Tibial nerve (tissue), 4 donors: ENCODE measurements at regions not wholly inside any gene's neighbourhood (a gene's known extent, or its start where the extent isn't known, plus 50 kb on each side); places are given as distances from the start of the nearest gene placed in this dataset.

Experiments used
- DNase-seq, 2 donors: peaks; one replicate each; pipeline ENCODE4 v3.0.0-alpha.2; 2019; ENCODE audit warnings: low spot score in 2 of 2
- H3K27ac ChIP-seq, 4 donors: fragments of 200-600 bp; sonication (generic) in 3 of 4; one replicate each; pipeline ENCODE4 v1.5.1; 2017 to 2019; ENCODE audit warnings: mild to moderate bottlenecking in 1 of 4
- H3K27me3 ChIP-seq, 2 donors: fragments of 200-600 bp; sonication (generic) in 1 of 2; one replicate each; pipeline versions ENCODE4 v1.5.1 to v1.6.0; 2017 to 2019
- H3K36me3 ChIP-seq, 3 donors: fragments of 200-600 bp; sonication (generic); one replicate each; pipeline ENCODE4 v1.5.1; 2018 to 2019
- H3K4me1 ChIP-seq, 4 donors: fragments of 200-600 bp; sonication (generic) in 3 of 4; one replicate each; pipeline ENCODE4 v1.5.1; 2017 to 2019
- H3K4me3 ChIP-seq, 4 donors: fragments of 200-600 bp; sonication (generic) in 3 of 4; one replicate each; pipeline ENCODE4 v1.5.1; 2017 to 2019; ENCODE audit warnings: mild to moderate bottlenecking in 1 of 4, moderate library complexity in 1 of 4
- H3K9me3 ChIP-seq, 4 donors: fragments of 200-600 bp; sonication (generic) in 3 of 4; one replicate each; pipeline ENCODE4 v1.5.1; 2017 to 2019
- EP300 ChIP-seq, 2 donors: sonication (generic); formaldehyde crosslinking; IDR thresholded peaks; one replicate each; pipeline ENCODE4 v1.6.1; 2017; ENCODE audit warnings: antibody characterized with exemption in 2 of 2, mild to moderate bottlenecking in 1 of 2
- POLR2A ChIP-seq, 2 donors: fragments of 450-650 bp; IDR thresholded peaks; one replicate each; pipeline ENCODE4 v1.6.1; 2017; ENCODE audit warnings: antibody characterized with exemption in 2 of 2, mild to moderate bottlenecking in 2 of 2, moderate library complexity in 2 of 2
- WGBS, 2 donors: methylation state at CpG; one replicate each; pipeline ENCODE4 v1.1.5; 2018; 5-methylcytosine and 5-hydroxymethylcytosine counted together
- TF ChIP-seq, protein P1 (sequence below), 5 experiments: fragments of 200-600 bp in 3 of 5; fragments of 450-650 bp in 2 of 5; sonication (generic) in 3 of 5; IDR thresholded peaks; one replicate each; pipeline ENCODE4 v1.5.1; 2016 to 2019; ENCODE audit warnings: antibody characterized with exemption in 5 of 5, mild to moderate bottlenecking in 3 of 5, moderate library complexity in 2 of 5

- TF ChIP-seq EP300 (IDR thresholded peaks at IDR 0.05) = peak in 1 of 2 donors; percentile 37
- no peak for TF ChIP-seq POLR2A (IDR thresholded peaks at IDR 0.05)
- TF ChIP-seq, protein P1, sequence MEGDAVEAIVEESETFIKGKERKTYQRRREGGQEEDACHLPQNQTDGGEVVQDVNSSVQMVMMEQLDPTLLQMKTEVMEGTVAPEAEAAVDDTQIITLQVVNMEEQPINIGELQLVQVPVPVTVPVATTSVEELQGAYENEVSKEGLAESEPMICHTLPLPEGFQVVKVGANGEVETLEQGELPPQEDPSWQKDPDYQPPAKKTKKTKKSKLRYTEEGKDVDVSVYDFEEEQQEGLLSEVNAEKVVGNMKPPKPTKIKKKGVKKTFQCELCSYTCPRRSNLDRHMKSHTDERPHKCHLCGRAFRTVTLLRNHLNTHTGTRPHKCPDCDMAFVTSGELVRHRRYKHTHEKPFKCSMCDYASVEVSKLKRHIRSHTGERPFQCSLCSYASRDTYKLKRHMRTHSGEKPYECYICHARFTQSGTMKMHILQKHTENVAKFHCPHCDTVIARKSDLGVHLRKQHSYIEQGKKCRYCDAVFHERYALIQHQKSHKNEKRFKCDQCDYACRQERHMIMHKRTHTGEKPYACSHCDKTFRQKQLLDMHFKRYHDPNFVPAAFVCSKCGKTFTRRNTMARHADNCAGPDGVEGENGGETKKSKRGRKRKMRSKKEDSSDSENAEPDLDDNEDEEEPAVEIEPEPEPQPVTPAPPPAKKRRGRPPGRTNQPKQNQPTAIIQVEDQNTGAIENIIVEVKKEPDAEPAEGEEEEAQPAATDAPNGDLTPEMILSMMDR (IDR thresholded peaks at IDR 0.05) = no peak
- Histone ChIP-seq H3K27me3 (no peaks in the 10 kb centered on the region), H3K4me1 (peaks cover 0 to 46% (median 3%) of the 10 kb centered on the region in 4 donors), H3K27ac (peak overlapping the region in 2 of 4 donors; percentile 38 to 46), H3K9me3 (no peaks in the 10 kb centered on the region), H3K36me3 (no peaks in the 10 kb centered on the region), H3K4me3 (no peak overlapping the region)
- DNase-seq = peak in 1 of 2 donors; percentile 26
- WGBS, 2 donors = 66 to 73% methylated on average over 2 of the region's 2 CpGs
Measured at GRCh38 chr3:99504258-99504657, 134.1 kb upstream of the COL8A1 start.

- no peak for DNase-seq
- TF ChIP-seq, protein P1 (IDR thresholded peaks at IDR 0.05) = no peak
- TF ChIP-seq EP300 (IDR thresholded peaks at IDR 0.05) (no peak), POLR2A (IDR thresholded peaks at IDR 0.05) (no peak)
- H3K36me3 ChIP-seq = no peaks in the 10 kb centered on the region
- peak overlapping the region in 3 of 4 donors; percentile 25 to 60 (median 46) for H3K27ac ChIP-seq
- WGBS, 2 donors = 76 to 83% methylated on average over 3 of the region's 3 CpGs
- no peaks in the 10 kb centered on the region for H3K9me3 ChIP-seq
- no peaks in the 10 kb centered on the region for H3K27me3 ChIP-seq
- peaks cover 0 to 47% (median 3%) of the 10 kb centered on the region in 4 donors for H3K4me1 ChIP-seq
- no peak overlapping the region for H3K4me3 ChIP-seq
Measured at GRCh38 chr3:99503350-99503749, 135.0 kb upstream of the COL8A1 start.

DNA sequence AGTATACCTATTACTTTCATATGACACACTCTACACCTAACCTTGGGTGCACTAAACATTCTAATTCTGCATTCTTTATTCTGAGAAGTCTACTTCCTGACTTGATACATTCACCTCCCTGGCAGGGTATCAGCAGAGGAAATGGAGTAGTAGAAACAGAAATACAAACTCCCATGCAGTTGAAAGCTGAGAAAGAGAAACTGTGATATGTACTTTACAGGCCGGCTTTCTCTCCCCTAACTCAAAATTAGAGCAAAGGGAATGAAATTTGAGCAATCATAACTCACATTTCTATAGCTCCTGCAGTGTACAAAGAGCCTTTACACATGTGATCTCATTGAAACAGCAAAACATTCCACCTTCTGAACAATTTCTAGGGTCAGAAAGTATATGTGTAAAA is 135.5 kb upstream of the COL8A1 start:
- Histone ChIP-seq H3K4me3 (no peak overlapping the region), H3K36me3 (no peaks in the 10 kb centered on the region), H3K27me3 (no peaks in the 10 kb centered on the region), H3K4me1 (peaks cover 0 to 44% (median 2%) of the 10 kb centered on the region in 4 donors), H3K27ac (peak overlapping the region in 1 of 4 donors; percentile 60), H3K9me3 (no peaks in the 10 kb centered on the region)
- TF ChIP-seq EP300 (IDR thresholded peaks at IDR 0.05) = no peak
- TF ChIP-seq, protein P1 (IDR thresholded peaks at IDR 0.05) = no peak
- no peak for TF ChIP-seq POLR2A (IDR thresholded peaks at IDR 0.05)
- no peak for DNase-seq
- 31 to 39% methylated on average over 1 of the region's 1 CpG for WGBS, 2 donors

GRCh38 chr3:99500485-99500884 is 137.9 kb upstream of the COL8A1 start:
- H3K27me3 ChIP-seq = no peaks in the 10 kb centered on the region
- peaks cover 0 to 4% (median 0%) of the 10 kb centered on the region in 4 donors for H3K9me3 ChIP-seq
- H3K36me3 ChIP-seq = no peaks in the 10 kb centered on the region
- no peak for DNase-seq
- TF ChIP-seq POLR2A (IDR thresholded peaks at IDR 0.05) = no peak
- TF ChIP-seq, protein P1 (IDR thresholded peaks at IDR 0.05) = no peak
- no peak for TF ChIP-seq EP300 (IDR thresholded peaks at IDR 0.05)
- no peak overlapping the region for H3K4me3 ChIP-seq
- peaks cover 0 to 41% (median 2%) of the 10 kb centered on the region in 4 donors for H3K4me1 ChIP-seq
- no peak overlapping the region for H3K27ac ChIP-seq
- WGBS, 2 donors = 56 to 60% methylated on average over 5 of the region's 5 CpGs

GRCh38 chr3:99499235-99500158 is 138.9 kb upstream of the COL8A1 start:
- peaks cover 0 to 32% (median 2%) of the 10 kb centered on the region in 4 donors for H3K4me1 ChIP-seq
- no peaks in the 10 kb centered on the region for H3K27me3 ChIP-seq
- H3K36me3 ChIP-seq = no peaks in the 10 kb centered on the region
- DNase-seq = peak in 1 of 2 donors; percentile 49
- WGBS, 2 donors = 28 to 39% methylated on average over 4 of the region's 4 CpGs
- peaks cover 0 to 4% (median 0%) of the 10 kb centered on the region in 4 donors for H3K9me3 ChIP-seq
- H3K4me3 ChIP-seq = no peak overlapping the region
- H3K27ac ChIP-seq = peak overlapping the region in 2 of 4 donors; percentile 32 to 36
- TF ChIP-seq POLR2A (IDR thresholded peaks at IDR 0.05) (no peak), EP300 (IDR thresholded peaks at IDR 0.05) (no peak)
- TF ChIP-seq, protein P1 (IDR thresholded peaks at IDR 0.05) = peak; percentile 47 to 64 (median 55)
